HEK293 (cell line): ENCODE measurements at regions not wholly inside any gene's neighbourhood (a gene's known extent, or its start where the extent isn't known, plus 50 kb on each side); places are given as distances from the start of the nearest gene placed in this dataset.

ENCODE experiments used
- CTCF ChIA-PET: fragments of 350-600 bp; formaldehyde crosslinking; extraction: SDS; loops from one replicate; lab custom pipeline; 2021; ENCODE audit warnings: antibody characterized with exemption; lab: Yijun Ruan, JAX
- POLR2A ChIA-PET: fragments of 300-600 bp; formaldehyde crosslinking; extraction: SDS; loops from one replicate; lab custom pipeline; 2020; ENCODE audit warnings: antibody characterized with exemption, inconsistent platforms; lab: Yijun Ruan, JAX
- H3K27ac ChIP-seq: fragments of 200-500 bp; sonication (Bioruptor generic); 2 replicates; pipeline ENCODE4 v1.5.1; 2014; ENCODE audit warnings: low read depth, low read length, control low read depth, inconsistent platforms; ENCODE audit errors: extremely low read depth
- H3K36me3 ChIP-seq, 2 experiments: fragments of 200-500 bp in 1 of 2; sonication (Bioruptor generic) in 1 of 2; 1 replicate in 1 of 2; 2 replicates in 1 of 2; pipeline ENCODE4 v1.5.1; 2014 to 2017; ENCODE audit warnings: inconsistent platforms in 2 of 2, low read length in 2 of 2; ENCODE audit not compliant: control insufficient read depth in 2 of 2, insufficient read depth in 1 of 2
- H3K4me1 ChIP-seq: fragments of 200-500 bp; sonication (Bioruptor generic); 2 replicates; pipeline ENCODE4 v1.5.1; 2014; ENCODE audit warnings: mild to moderate bottlenecking, low read length, inconsistent platforms; ENCODE audit not compliant: control insufficient read depth, insufficient read depth
- H3K4me3 ChIP-seq: 2 replicates; pipeline ENCODE4 v1.5.1; 2011; ENCODE audit warnings: low read depth, mild to moderate bottlenecking, control low read depth, low read length, moderate library complexity
- H3K9me3 ChIP-seq: fragments of 200-500 bp; sonication (Bioruptor generic); 2 replicates; pipeline ENCODE4 v1.5.1; 2014; ENCODE audit warnings: low read depth, low read length, inconsistent platforms; ENCODE audit not compliant: control insufficient read depth, insufficient read depth
- KLF7 ChIP-seq: fragments of 450-650 bp; formaldehyde crosslinking; IDR thresholded peaks from 2 replicates; pipeline ENCODE4 v1.5.1; 2016; ENCODE audit warnings: missing biosample characterization, missing genetic modification characterization, borderline replicate concordance
- PRDM1 ChIP-seq: fragments of 450-650 bp; formaldehyde crosslinking; IDR thresholded peaks from 2 replicates; pipeline ENCODE4; 2016; ENCODE audit warnings: missing biosample characterization, missing genetic modification characterization
- PRDM2 ChIP-seq: fragments of 450-650 bp; formaldehyde crosslinking; IDR thresholded peaks from 2 replicates; pipeline ENCODE4 v1.5.1; 2016; ENCODE audit warnings: missing biosample characterization, missing genetic modification characterization, borderline replicate concordance
- ZBTB48 ChIP-seq: fragments of 450-650 bp; formaldehyde crosslinking; IDR thresholded peaks from 2 replicates; pipeline ENCODE4 v1.5.1; 2016; ENCODE audit warnings: missing biosample characterization, missing genetic modification characterization
- ZNF16 ChIP-seq: fragments of 450-650 bp; formaldehyde crosslinking; IDR thresholded peaks from 2 replicates; pipeline ENCODE4 v1.5.1; 2016; ENCODE audit warnings: low read depth, missing biosample characterization, missing genetic modification characterization
- ZNF366 ChIP-seq: fragments of 450-650 bp; formaldehyde crosslinking; conservative IDR thresholded peaks from 2 replicates; pipeline ENCODE4 v1.5.1; 2016; ENCODE audit warnings: missing biosample characterization, missing genetic modification characterization
- ZNF398 ChIP-seq: fragments of 450-650 bp; formaldehyde crosslinking; IDR thresholded peaks from 2 replicates; pipeline ENCODE4 v1.5.1; 2017; ENCODE audit warnings: missing biosample characterization, missing genetic modification characterization
- ZNF580 ChIP-seq: fragments of 450-650 bp; formaldehyde crosslinking; IDR thresholded peaks from 2 replicates; pipeline ENCODE4 v1.5.1; 2016; ENCODE audit warnings: missing biosample characterization, missing genetic modification characterization
- ZNF645 ChIP-seq: fragments of 450-650 bp; formaldehyde crosslinking; IDR thresholded peaks from 2 replicates; pipeline ENCODE4; 2016; ENCODE audit warnings: missing biosample characterization, missing genetic modification characterization
- ZNF654 ChIP-seq: fragments of 450-650 bp; formaldehyde crosslinking; IDR thresholded peaks from 2 replicates; pipeline ENCODE4 v1.5.1; 2016; ENCODE audit warnings: low read depth, missing biosample characterization, missing genetic modification characterization
- ZNF701 ChIP-seq: fragments of 450-650 bp; formaldehyde crosslinking; IDR thresholded peaks from 2 replicates; pipeline ENCODE4 v1.5.1; 2016; ENCODE audit warnings: missing biosample characterization, missing genetic modification characterization
- ZSCAN18 ChIP-seq: fragments of 450-650 bp; formaldehyde crosslinking; IDR thresholded peaks from 2 replicates; pipeline ENCODE4 v1.5.1; 2016; ENCODE audit warnings: missing biosample characterization, missing genetic modification characterization

- H3K27ac ChIP-seq = no peak overlapping the region
- POLR2A ChIA-PET = no interaction called here
- CTCF ChIA-PET = interaction anchor here (1.6 kb wide), 1 partner anchor 9 kb away, joined by 5 read pairs; no protein-coding TSS in a partner anchor
These were observed 112.2 kb upstream of the NANOGP8 start for GRCh38 chr15:35197306-35197705.

More at GRCh38 chr15:35197306-35197705, 112.2 kb upstream of the NANOGP8 start:
- H3K36me3 ChIP-seq = no peaks in the 10 kb centered on the region
- no peak for TF ChIP-seq ZNF16 (tag by site-specific recombination)
- no peak for TF ChIP-seq ZNF580 (tag by site-specific recombination)
- TF ChIP-seq KLF7 (tag by site-specific recombination) = no peak
- TF ChIP-seq ZNF645 (tag by site-specific recombination) = no peak
- no peak for TF ChIP-seq ZBTB48 (tag by site-specific recombination)
- no peak for TF ChIP-seq ZNF398 (tag by site-specific recombination)
- no peak for TF ChIP-seq ZNF654 (tag by site-specific recombination)
- no peak for TF ChIP-seq ZNF701
- TF ChIP-seq ZNF366 = no peak
- TF ChIP-seq PRDM1 (tag by site-specific recombination) = no peak
- TF ChIP-seq ZSCAN18 (tag by site-specific recombination) = no peak
- no peak for TF ChIP-seq PRDM2 (tag by site-specific recombination)
- H3K9me3 ChIP-seq = no peaks in the 10 kb centered on the region
- no peaks in the 10 kb centered on the region for H3K4me1 ChIP-seq
- no peak overlapping the region for H3K4me3 ChIP-seq
